ENCODE measurements at regions not wholly inside any gene's neighbourhood (a gene's known extent, or its start where the extent isn't known, plus 50 kb on each side); places are given as distances from the start of the nearest gene placed in this dataset.

DNA sequence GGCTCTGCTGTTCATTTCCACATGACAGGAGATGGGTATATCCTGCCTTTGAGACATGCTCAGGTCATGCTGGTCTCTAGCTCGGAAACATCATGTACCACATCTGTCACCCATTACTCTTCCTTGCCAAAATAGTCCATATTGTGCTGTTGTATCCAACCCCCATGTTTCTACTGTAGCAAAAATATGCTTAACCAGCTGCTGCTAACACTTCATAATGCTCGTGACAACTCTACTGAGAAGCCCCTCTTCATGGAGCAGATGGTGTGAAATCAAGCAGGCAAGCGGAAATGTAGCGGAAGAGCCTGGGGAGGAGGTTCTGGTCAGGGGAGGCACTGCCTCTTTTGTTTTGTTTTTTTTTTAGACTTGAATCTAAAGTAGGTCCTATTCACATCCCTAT lies 82.9 kb downstream of the NPY start:
- Histone ChIP-seq H3F3A (ENCODE audit: low read length, unreplicated experiment) (no peaks in the 10 kb centered on the region), H3K79me2 (ENCODE audit: low read length) (no peaks in the 10 kb centered on the region), H3K27me3 (ENCODE audit: low read length) (peaks cover 65% of the 10 kb centered on the region), H3K4me2 (ENCODE audit: low read length) (no peak overlapping the region), H3K9me3 (ENCODE audit: low read length) (no peaks in the 10 kb centered on the region), H3K9me2 (replicated peaks; ENCODE audit: low read length) (no peaks in the 10 kb centered on the region), H3K36me3 (ENCODE audit: low read depth, low read length) (no peaks in the 10 kb centered on the region), H3K4me1 (ENCODE audit: insufficient read depth, low read length) (no peaks in the 10 kb centered on the region), H3K4me3 (ENCODE audit: low read length) (no peak overlapping the region), H3K9ac (ENCODE audit: low read length) (no peak overlapping the region), H3K27ac (ENCODE audit: low read length) (no peak overlapping the region), H2AFZ (ENCODE audit: low read length) (no peak overlapping the region), H4K20me1 (ENCODE audit: low read length) (no peaks in the 10 kb centered on the region)
- ATAC-seq: no peak
- no peak for DNase-seq
- TF ChIP-seq EZH2phosphoT487 (IDR thresholded peaks at IDR 0.05; ENCODE audit: borderline replicate concordance, low read length) (no peak), EZH2 (IDR thresholded peaks at IDR 0.05; ENCODE audit: low read length, unreplicated experiment) (no peak)
- TF ChIP-seq, protein P1, sequence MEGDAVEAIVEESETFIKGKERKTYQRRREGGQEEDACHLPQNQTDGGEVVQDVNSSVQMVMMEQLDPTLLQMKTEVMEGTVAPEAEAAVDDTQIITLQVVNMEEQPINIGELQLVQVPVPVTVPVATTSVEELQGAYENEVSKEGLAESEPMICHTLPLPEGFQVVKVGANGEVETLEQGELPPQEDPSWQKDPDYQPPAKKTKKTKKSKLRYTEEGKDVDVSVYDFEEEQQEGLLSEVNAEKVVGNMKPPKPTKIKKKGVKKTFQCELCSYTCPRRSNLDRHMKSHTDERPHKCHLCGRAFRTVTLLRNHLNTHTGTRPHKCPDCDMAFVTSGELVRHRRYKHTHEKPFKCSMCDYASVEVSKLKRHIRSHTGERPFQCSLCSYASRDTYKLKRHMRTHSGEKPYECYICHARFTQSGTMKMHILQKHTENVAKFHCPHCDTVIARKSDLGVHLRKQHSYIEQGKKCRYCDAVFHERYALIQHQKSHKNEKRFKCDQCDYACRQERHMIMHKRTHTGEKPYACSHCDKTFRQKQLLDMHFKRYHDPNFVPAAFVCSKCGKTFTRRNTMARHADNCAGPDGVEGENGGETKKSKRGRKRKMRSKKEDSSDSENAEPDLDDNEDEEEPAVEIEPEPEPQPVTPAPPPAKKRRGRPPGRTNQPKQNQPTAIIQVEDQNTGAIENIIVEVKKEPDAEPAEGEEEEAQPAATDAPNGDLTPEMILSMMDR (conservative IDR thresholded peaks at IDR 0.05; ENCODE audit: low read depth, low read length): no peak
- no TSS peak for BruUV-seq (replicated peaks)
- intact Hi-C loops (cut with micrococcal nuclease): no loop called here
- ChIA-PET POLR2A (ENCODE audit: unreplicated experiment) (no interaction called here), CTCF (no interaction called here)

DNA sequence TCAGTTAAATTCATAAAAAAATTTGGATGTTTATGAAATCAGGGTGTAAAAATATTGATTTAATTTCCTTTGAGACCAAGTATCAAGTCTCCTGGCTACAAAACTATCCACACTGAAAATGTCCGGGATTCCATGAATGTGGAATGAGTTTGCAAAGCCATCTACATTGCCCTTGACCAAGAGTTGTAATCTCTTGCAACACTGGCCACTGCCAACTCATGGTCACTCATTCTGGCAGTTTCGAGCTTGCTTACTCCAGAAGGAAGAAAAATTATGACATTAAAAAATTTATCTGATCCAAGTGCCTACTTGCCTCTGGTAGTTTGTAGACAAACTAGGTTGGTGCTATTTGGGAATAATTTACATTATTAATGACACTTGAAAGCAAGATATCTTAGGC lies 84.2 kb downstream of the NPY start:
- Histone ChIP-seq H3F3A (ENCODE audit: low read length, unreplicated experiment) (no peaks in the 10 kb centered on the region), H3K27ac (ENCODE audit: low read length) (no peak overlapping the region), H3K36me3 (ENCODE audit: low read depth, low read length) (no peaks in the 10 kb centered on the region), H3K9ac (ENCODE audit: low read length) (no peak overlapping the region), H3K4me3 (ENCODE audit: low read length) (no peak overlapping the region), H3K4me2 (ENCODE audit: low read length) (no peak overlapping the region), H3K4me1 (ENCODE audit: insufficient read depth, low read length) (no peaks in the 10 kb centered on the region), H3K9me3 (ENCODE audit: low read length) (no peaks in the 10 kb centered on the region), H3K79me2 (ENCODE audit: low read length) (no peaks in the 10 kb centered on the region), H4K20me1 (ENCODE audit: low read length) (no peaks in the 10 kb centered on the region), H2AFZ (ENCODE audit: low read length) (no peak overlapping the region), H3K27me3 (ENCODE audit: low read length) (peaks cover 70% of the 10 kb centered on the region), H3K9me2 (replicated peaks; ENCODE audit: low read length) (no peaks in the 10 kb centered on the region)
- DNase-seq (no peak), ATAC-seq (no peak)
- ChIA-PET POLR2A (ENCODE audit: unreplicated experiment) (no interaction called here), CTCF (no interaction called here)
- no TSS peak for BruUV-seq (replicated peaks)
- TF ChIP-seq, protein P1 (conservative IDR thresholded peaks at IDR 0.05; ENCODE audit: low read depth, low read length): no peak
- no peak for TF ChIP-seq EZH2phosphoT487 (IDR thresholded peaks at IDR 0.05; ENCODE audit: borderline replicate concordance, low read length)
- TF ChIP-seq EZH2 (IDR thresholded peaks at IDR 0.05; ENCODE audit: low read length, unreplicated experiment): no peak
- intact Hi-C loops (cut with micrococcal nuclease): no loop called here

DNA sequence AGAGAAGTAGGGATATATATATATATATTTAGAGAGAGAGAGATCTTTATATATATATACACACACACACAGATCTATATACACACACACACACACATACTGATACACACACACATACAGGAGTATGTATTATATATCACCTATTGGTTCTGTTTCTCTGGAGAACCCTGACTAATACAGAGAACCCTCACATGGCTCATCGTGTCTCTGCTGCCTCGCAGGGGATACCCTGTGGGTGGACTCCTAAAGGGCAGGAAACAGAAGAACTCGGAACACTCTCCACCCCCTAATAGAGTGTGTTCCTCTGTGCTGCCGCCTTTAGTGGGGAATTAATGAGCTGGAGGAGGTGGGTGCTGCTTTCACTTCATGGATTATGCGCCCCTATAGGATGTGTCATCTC lies 86.6 kb downstream of the NPY start:
- Histone ChIP-seq H3K4me1 (ENCODE audit: insufficient read depth, low read length) (no peaks in the 10 kb centered on the region), H3K9ac (ENCODE audit: low read length) (no peak overlapping the region), H3K27ac (ENCODE audit: low read length) (no peak overlapping the region), H3K79me2 (ENCODE audit: low read length) (no peaks in the 10 kb centered on the region), H4K20me1 (ENCODE audit: low read length) (no peaks in the 10 kb centered on the region), H3F3A (ENCODE audit: low read length, unreplicated experiment) (no peaks in the 10 kb centered on the region), H2AFZ (ENCODE audit: low read length) (no peak overlapping the region), H3K36me3 (ENCODE audit: low read depth, low read length) (no peaks in the 10 kb centered on the region), H3K4me2 (ENCODE audit: low read length) (no peak overlapping the region), H3K27me3 (ENCODE audit: low read length) (peaks cover 67% of the 10 kb centered on the region), H3K4me3 (ENCODE audit: low read length) (no peak overlapping the region), H3K9me2 (replicated peaks; ENCODE audit: low read length) (no peaks in the 10 kb centered on the region), H3K9me3 (ENCODE audit: low read length) (no peaks in the 10 kb centered on the region)
- ChIA-PET POLR2A (ENCODE audit: unreplicated experiment) (no interaction called here), CTCF (no interaction called here)
- TF ChIP-seq, protein P1 (conservative IDR thresholded peaks at IDR 0.05; ENCODE audit: low read depth, low read length): no peak
- TF ChIP-seq EZH2phosphoT487 (IDR thresholded peaks at IDR 0.05; ENCODE audit: borderline replicate concordance, low read length): no peak
- TF ChIP-seq EZH2 (IDR thresholded peaks at IDR 0.05; ENCODE audit: low read length, unreplicated experiment): no peak
- DNase-seq (no peak), ATAC-seq (no peak)
- intact Hi-C loops (cut with micrococcal nuclease): no loop called here
- BruUV-seq (replicated peaks): no TSS peak

All from PC-3 (cell line).